Omental fat pad (tissue), 3 donors: ENCODE measurements at regions not wholly inside any gene's neighbourhood (a gene's known extent, or its start where the extent isn't known, plus 50 kb on each side); places are given as distances from the start of the nearest gene placed in this dataset.
"Not testable (repeated sequence)": the region's sequence is repeated elsewhere in the genome, so short reads cannot be mapped to it uniquely, and the experiment has no call there.

Experiments
- ATAC-seq: fragments of 150-250 bp; one replicate; pipeline ENCODE4 v1.9.1; 2016; ENCODE audit warnings: mild to moderate bottlenecking, moderate library complexity; ENCODE audit not compliant: low FRiP score
- DNase-seq: peaks from one replicate; pipeline ENCODE4 v3.0.0-alpha.2; 2019; ENCODE audit warnings: low spot score
- CTCF ChIP-seq, 3 donors: fragments of 450-650 bp; IDR thresholded peaks; one replicate each; pipeline ENCODE4 v1.5.1; 2016 to 2017; ENCODE audit warnings: antibody characterized with exemption in 3 of 3, mild to moderate bottlenecking in 3 of 3, moderate library complexity in 2 of 3

GRCh38 chr5:89827359-89827758 lies 582.2 kb downstream of the CETN3 start:
- DNase-seq (no peak), ATAC-seq (no peak)
- no peak for TF ChIP-seq CTCF (IDR thresholded peaks at IDR 0.05)

- TF ChIP-seq CTCF (IDR thresholded peaks at IDR 0.05) = no peak
- ATAC-seq (no peak), DNase-seq (no peak)
Measured at GRCh38 chr5:89826938-89827337, 582.6 kb downstream of the CETN3 start.

GRCh38 chr5:89823046-89823445 lies 586.5 kb downstream of the CETN3 start:
- no peak for TF ChIP-seq CTCF (IDR thresholded peaks at IDR 0.05)
- ATAC-seq (no peak), DNase-seq (no peak)

- no peak for ATAC-seq
- no peak for DNase-seq
- TF ChIP-seq CTCF (IDR thresholded peaks at IDR 0.05) = no peak
Measured at GRCh38 chr5:89817841-89818240, 591.7 kb downstream of the CETN3 start.

GRCh38 chr5:89816038-89816437 lies 593.5 kb downstream of the CETN3 start:
- no peak for TF ChIP-seq CTCF (IDR thresholded peaks at IDR 0.05)
- no peak for DNase-seq
- ATAC-seq = no peak

- not testable (repeated sequence) for DNase-seq, ATAC-seq
Measured at GRCh38 chr5:89800735-89801134, 608.8 kb downstream of the CETN3 start.

GRCh38 chr5:89794504-89794903 lies 615.1 kb downstream of the CETN3 start:
- ATAC-seq, DNase-seq: not testable (repeated sequence)

- DNase-seq, ATAC-seq: not testable (repeated sequence)
Measured at GRCh38 chr5:89779734-89780133, 629.8 kb downstream of the CETN3 start.

GRCh38 chr5:89777758-89778157 lies 631.8 kb downstream of the CETN3 start:
- DNase-seq (no peak), ATAC-seq (no peak)
- TF ChIP-seq CTCF (IDR thresholded peaks at IDR 0.05) = no peak
